ENCODE measurements at regions not wholly inside any gene's neighbourhood (a gene's known extent, or its start where the extent isn't known, plus 50 kb on each side); places are given as distances from the start of the nearest gene placed in this dataset.
"Not testable (repeated sequence)": the region's sequence is repeated elsewhere in the genome, so short reads cannot be mapped to it uniquely, and the experiment has no call there.

- Mint-ChIP-seq H3K4me1 (ENCODE audit: low read depth in 2 of 2) (no peaks in the 10 kb centered on the region), H3K9me3 (peaks cover 2% of the 10 kb centered on the region), H3K36me3 (no peaks in the 10 kb centered on the region), H3K4me3 (no peak overlapping the region), H3K27me3 (no peaks in the 10 kb centered on the region), H3K27ac (no peak overlapping the region)
- no peak for DNase-seq (ENCODE audit: low spot score)
- no peak for ATAC-seq
Observed at GRCh38 chr7:89554209-89554608, 600.1 kb upstream of the STEAP1 start.

GRCh38 chr7:89559596-89559995, 594.7 kb upstream of the STEAP1 start:
- H3K4me1 Mint-ChIP-seq (ENCODE audit: low read depth in 2 of 2), result no peaks in the 10 kb centered on the region
- no peaks in the 10 kb centered on the region for H3K36me3 Mint-ChIP-seq
- H3K27ac Mint-ChIP-seq, result no peak overlapping the region
- no peak for ATAC-seq
- DNase-seq (ENCODE audit: low spot score), result no peak
- H3K4me3 Mint-ChIP-seq, result no peak overlapping the region
- no peaks in the 10 kb centered on the region for H3K27me3 Mint-ChIP-seq
- peaks cover 19% of the 10 kb centered on the region for H3K9me3 Mint-ChIP-seq

- no peak overlapping the region for H3K27ac Mint-ChIP-seq
- no peaks in the 10 kb centered on the region for H3K4me1 Mint-ChIP-seq (ENCODE audit: low read depth in 2 of 2)
- DNase-seq (ENCODE audit: low spot score), result no peak
- no peaks in the 10 kb centered on the region for H3K27me3 Mint-ChIP-seq
- no peak overlapping the region for H3K4me3 Mint-ChIP-seq
- no peaks in the 10 kb centered on the region for H3K36me3 Mint-ChIP-seq
- H3K9me3 Mint-ChIP-seq, result peaks cover 33% of the 10 kb centered on the region
- no peak for ATAC-seq
Observed at GRCh38 chr7:89563597-89563996, 590.7 kb upstream of the STEAP1 start.

- H3K36me3 Mint-ChIP-seq, result peaks cover 12% of the 10 kb centered on the region
- DNase-seq (ENCODE audit: low spot score) (no peak), ATAC-seq (no peak)
- no peaks in the 10 kb centered on the region for H3K4me1 Mint-ChIP-seq (ENCODE audit: low read depth in 2 of 2)
- peaks cover 16% of the 10 kb centered on the region for H3K9me3 Mint-ChIP-seq
- no peak overlapping the region for H3K4me3 Mint-ChIP-seq
- no peaks in the 10 kb centered on the region for H3K27me3 Mint-ChIP-seq
- H3K27ac Mint-ChIP-seq, result no peak overlapping the region
Observed at GRCh38 chr7:89584896-89585295, 569.4 kb upstream of the STEAP1 start.

- Mint-ChIP-seq H3K4me1 (ENCODE audit: low read depth in 2 of 2) (no peaks in the 10 kb centered on the region), H3K4me3 (no peak overlapping the region), H3K27me3 (no peaks in the 10 kb centered on the region), H3K27ac (no peak overlapping the region), H3K36me3 (no peaks in the 10 kb centered on the region), H3K9me3 (peaks cover 8% of the 10 kb centered on the region)
- no peak for DNase-seq (ENCODE audit: low spot score)
- ATAC-seq, result no peak
Observed at GRCh38 chr7:89593125-89593524, 561.1 kb upstream of the STEAP1 start.

GRCh38 chr7:89602984-89603383, 551.3 kb upstream of the STEAP1 start:
- peaks cover 5% of the 10 kb centered on the region for H3K9me3 Mint-ChIP-seq
- H3K27ac Mint-ChIP-seq, result no peak overlapping the region
- no peak for DNase-seq (ENCODE audit: low spot score)
- no peak overlapping the region for H3K4me3 Mint-ChIP-seq
- H3K4me1 Mint-ChIP-seq (ENCODE audit: low read depth in 2 of 2), result peaks cover 0 to 10% of the 10 kb centered on the region in 2 donors
- H3K36me3 Mint-ChIP-seq, result peaks cover 14% of the 10 kb centered on the region
- ATAC-seq, result no peak
- no peaks in the 10 kb centered on the region for H3K27me3 Mint-ChIP-seq

- no peak for DNase-seq (ENCODE audit: low spot score)
Observed at GRCh38 chr7:89605362-89605761, 548.9 kb upstream of the STEAP1 start.

GRCh38 chr7:89606511-89606910, 547.8 kb upstream of the STEAP1 start:
- ATAC-seq (no peak), DNase-seq (ENCODE audit: low spot score) (no peak)
- Mint-ChIP-seq H3K4me3 (no peak overlapping the region), H3K27me3 (no peaks in the 10 kb centered on the region), H3K36me3 (peaks cover 6% of the 10 kb centered on the region), H3K4me1 (ENCODE audit: low read depth in 2 of 2) (peaks cover 0 to 10% of the 10 kb centered on the region in 2 donors), H3K9me3 (no peaks in the 10 kb centered on the region), H3K27ac (no peak overlapping the region)

More at GRCh38 chr7:89605362-89605761, 548.9 kb upstream of the STEAP1 start:
- peaks cover 12% of the 10 kb centered on the region for H3K36me3 Mint-ChIP-seq
- H3K4me1 Mint-ChIP-seq (ENCODE audit: low read depth in 2 of 2), result peaks cover 0 to 10% of the 10 kb centered on the region in 2 donors
- ATAC-seq, result no peak
- H3K27ac Mint-ChIP-seq, result no peak overlapping the region
- no peaks in the 10 kb centered on the region for H3K27me3 Mint-ChIP-seq
- peaks cover 5% of the 10 kb centered on the region for H3K9me3 Mint-ChIP-seq
- no peak overlapping the region for H3K4me3 Mint-ChIP-seq

GRCh38 chr7:89607792-89608191, 546.5 kb upstream of the STEAP1 start:
- H3K27me3 Mint-ChIP-seq, result no peaks in the 10 kb centered on the region
- ATAC-seq (peak in 1 of 2 donors; percentile 24), DNase-seq (ENCODE audit: low spot score) (no peak)
- H3K27ac Mint-ChIP-seq, result no peak overlapping the region
- H3K4me3 Mint-ChIP-seq, result no peak overlapping the region
- peaks cover 0 to 10% of the 10 kb centered on the region in 2 donors for H3K4me1 Mint-ChIP-seq (ENCODE audit: low read depth in 2 of 2)
- no peaks in the 10 kb centered on the region for H3K36me3 Mint-ChIP-seq
- H3K9me3 Mint-ChIP-seq, result no peaks in the 10 kb centered on the region

GRCh38 chr7:89616829-89617228, 537.4 kb upstream of the STEAP1 start:
- ATAC-seq; H3K27me3 Mint-ChIP-seq; H3K27ac Mint-ChIP-seq; H3K36me3 Mint-ChIP-seq; H3K9me3 Mint-ChIP-seq; DNase-seq (ENCODE audit: low spot score); H3K4me3 Mint-ChIP-seq; H3K4me1 Mint-ChIP-seq (ENCODE audit: low read depth in 2 of 2): not testable (repeated sequence)

- ATAC-seq (no peak), DNase-seq (ENCODE audit: low spot score) (no peak)
- Mint-ChIP-seq H3K4me3 (no peak overlapping the region), H3K36me3 (no peaks in the 10 kb centered on the region), H3K27me3 (no peaks in the 10 kb centered on the region), H3K4me1 (ENCODE audit: low read depth in 2 of 2) (peaks cover 0 to 10% of the 10 kb centered on the region in 2 donors), H3K27ac (no peak overlapping the region), H3K9me3 (peaks cover 3% of the 10 kb centered on the region)
Observed at GRCh38 chr7:89618274-89618673, 536.0 kb upstream of the STEAP1 start.

- Mint-ChIP-seq H3K4me3 (no peak overlapping the region), H3K27ac (no peak overlapping the region), H3K4me1 (ENCODE audit: low read depth in 2 of 2) (peaks cover 0 to 10% of the 10 kb centered on the region in 2 donors), H3K36me3 (no peaks in the 10 kb centered on the region), H3K27me3 (no peaks in the 10 kb centered on the region), H3K9me3 (peaks cover 3% of the 10 kb centered on the region)
- no peak for ATAC-seq
- DNase-seq (ENCODE audit: low spot score), result no peak
Observed at GRCh38 chr7:89621925-89622641, 532.2 kb upstream of the STEAP1 start.

- peaks cover 0 to 10% of the 10 kb centered on the region in 2 donors for H3K4me1 Mint-ChIP-seq (ENCODE audit: low read depth in 2 of 2)
- ATAC-seq (peak in 1 of 2 donors; percentile 41), DNase-seq (ENCODE audit: low spot score) (no peak)
- H3K4me3 Mint-ChIP-seq, result no peak overlapping the region
- peaks cover 3% of the 10 kb centered on the region for H3K9me3 Mint-ChIP-seq
- no peak overlapping the region for H3K27ac Mint-ChIP-seq
- H3K27me3 Mint-ChIP-seq, result no peaks in the 10 kb centered on the region
- no peaks in the 10 kb centered on the region for H3K36me3 Mint-ChIP-seq
Observed at GRCh38 chr7:89623018-89623672, 531.1 kb upstream of the STEAP1 start.

GRCh38 chr7:89624155-89624554, 530.1 kb upstream of the STEAP1 start:
- not testable (repeated sequence) for ATAC-seq; DNase-seq (ENCODE audit: low spot score); H3K4me1 Mint-ChIP-seq (ENCODE audit: low read depth in 2 of 2); H3K27ac Mint-ChIP-seq; H3K9me3 Mint-ChIP-seq; H3K27me3 Mint-ChIP-seq; H3K36me3 Mint-ChIP-seq; H3K4me3 Mint-ChIP-seq
